Transverse colon (tissue), 4 donors: ENCODE measurements at regions not wholly inside any gene's neighbourhood (a gene's known extent, or its start where the extent isn't known, plus 50 kb on each side); places are given as distances from the start of the nearest gene placed in this dataset.

Experiments used
- CTCF ChIP-seq, 5 experiments: fragments of 200-600 bp in 3 of 5; fragments of 450-650 bp in 2 of 5; sonication (generic) in 3 of 5; IDR thresholded peaks; 1 replicate in 2 of 5; 2 replicates in 3 of 5; pipeline ENCODE4 v1.5.1; 2016 to 2017; ENCODE audit warnings: antibody characterized with exemption in 5 of 5, inconsistent platforms in 3 of 5, mild to moderate bottlenecking in 2 of 5, moderate library complexity in 1 of 5
- POLR2AphosphoS5 ChIP-seq, 3 donors: sonication (generic); formaldehyde crosslinking; IDR thresholded peaks; one replicate each; pipeline ENCODE4 v1.6.1; 2016; ENCODE audit warnings: antibody characterized with exemption in 3 of 3

GRCh38 chr6:170131351-170131750 is 159.5 kb downstream of the DLL1 start:
- TF ChIP-seq CTCF (IDR thresholded peaks at IDR 0.05), result no peak
- TF ChIP-seq POLR2AphosphoS5 (IDR thresholded peaks at IDR 0.05), result no peak
